ENCODE measurements at regions not wholly inside any gene's neighbourhood (a gene's known extent, or its start where the extent isn't known, plus 50 kb on each side); places are given as distances from the start of the nearest gene placed in this dataset.

DNA sequence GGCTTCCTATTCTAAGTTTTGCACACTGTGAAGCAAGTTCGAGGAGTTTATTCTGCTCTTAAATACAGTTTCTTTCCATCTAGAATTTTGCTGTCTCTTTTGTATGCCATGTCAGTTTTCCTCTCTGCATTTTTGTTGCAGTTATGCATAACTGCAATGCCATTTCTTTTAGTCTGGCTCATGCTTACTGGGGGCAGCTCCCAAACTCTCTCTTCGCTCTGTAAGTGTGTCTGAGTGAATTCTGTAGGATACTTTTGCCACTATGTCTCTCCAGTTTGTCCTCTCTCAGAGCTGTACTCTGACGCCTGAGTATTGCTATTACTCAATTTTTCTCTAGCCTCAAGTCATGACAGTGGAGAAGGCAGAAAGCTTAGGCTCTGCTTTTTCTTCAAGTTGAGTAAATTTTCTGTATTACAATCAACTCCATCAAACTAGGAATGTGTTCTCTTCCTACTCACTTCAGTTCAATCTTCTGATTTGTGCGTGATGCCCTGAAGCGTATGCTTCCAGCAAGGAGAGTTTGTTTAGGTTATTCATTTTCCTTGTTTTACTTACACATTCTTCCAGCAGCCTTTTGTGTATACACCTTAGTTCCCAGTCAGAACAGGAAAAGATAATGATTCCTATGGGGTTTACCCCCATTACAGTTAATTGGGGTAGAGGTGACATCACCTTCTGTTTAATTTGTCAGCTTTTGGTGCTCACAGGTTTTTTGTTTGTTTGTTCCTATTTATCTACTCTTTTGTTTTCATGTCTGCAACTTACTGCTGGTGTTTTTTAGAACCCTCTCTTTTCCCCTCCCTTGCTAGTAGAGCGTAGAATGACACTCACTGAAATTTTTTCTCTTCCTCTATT lies 430.9 kb downstream of the BCKDHB start:
- no peak for DNase-seq (ENCODE audit: low spot score)

GRCh38 chr6:80535914-80536565 lies 429.6 kb downstream of the BCKDHB start:
- ATAC-seq (ENCODE audit: low FRiP score) (no peak), DNase-seq (ENCODE audit: low spot score) (no peak)
- TF ChIP-seq, protein P1, sequence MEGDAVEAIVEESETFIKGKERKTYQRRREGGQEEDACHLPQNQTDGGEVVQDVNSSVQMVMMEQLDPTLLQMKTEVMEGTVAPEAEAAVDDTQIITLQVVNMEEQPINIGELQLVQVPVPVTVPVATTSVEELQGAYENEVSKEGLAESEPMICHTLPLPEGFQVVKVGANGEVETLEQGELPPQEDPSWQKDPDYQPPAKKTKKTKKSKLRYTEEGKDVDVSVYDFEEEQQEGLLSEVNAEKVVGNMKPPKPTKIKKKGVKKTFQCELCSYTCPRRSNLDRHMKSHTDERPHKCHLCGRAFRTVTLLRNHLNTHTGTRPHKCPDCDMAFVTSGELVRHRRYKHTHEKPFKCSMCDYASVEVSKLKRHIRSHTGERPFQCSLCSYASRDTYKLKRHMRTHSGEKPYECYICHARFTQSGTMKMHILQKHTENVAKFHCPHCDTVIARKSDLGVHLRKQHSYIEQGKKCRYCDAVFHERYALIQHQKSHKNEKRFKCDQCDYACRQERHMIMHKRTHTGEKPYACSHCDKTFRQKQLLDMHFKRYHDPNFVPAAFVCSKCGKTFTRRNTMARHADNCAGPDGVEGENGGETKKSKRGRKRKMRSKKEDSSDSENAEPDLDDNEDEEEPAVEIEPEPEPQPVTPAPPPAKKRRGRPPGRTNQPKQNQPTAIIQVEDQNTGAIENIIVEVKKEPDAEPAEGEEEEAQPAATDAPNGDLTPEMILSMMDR (IDR thresholded peaks at IDR 0.05) = no peak

More for the DNA sequence above, 430.9 kb downstream of the BCKDHB start:
- ATAC-seq (ENCODE audit: low FRiP score) = no peak
- TF ChIP-seq, protein P1 (IDR thresholded peaks at IDR 0.05) = no peak

DNA sequence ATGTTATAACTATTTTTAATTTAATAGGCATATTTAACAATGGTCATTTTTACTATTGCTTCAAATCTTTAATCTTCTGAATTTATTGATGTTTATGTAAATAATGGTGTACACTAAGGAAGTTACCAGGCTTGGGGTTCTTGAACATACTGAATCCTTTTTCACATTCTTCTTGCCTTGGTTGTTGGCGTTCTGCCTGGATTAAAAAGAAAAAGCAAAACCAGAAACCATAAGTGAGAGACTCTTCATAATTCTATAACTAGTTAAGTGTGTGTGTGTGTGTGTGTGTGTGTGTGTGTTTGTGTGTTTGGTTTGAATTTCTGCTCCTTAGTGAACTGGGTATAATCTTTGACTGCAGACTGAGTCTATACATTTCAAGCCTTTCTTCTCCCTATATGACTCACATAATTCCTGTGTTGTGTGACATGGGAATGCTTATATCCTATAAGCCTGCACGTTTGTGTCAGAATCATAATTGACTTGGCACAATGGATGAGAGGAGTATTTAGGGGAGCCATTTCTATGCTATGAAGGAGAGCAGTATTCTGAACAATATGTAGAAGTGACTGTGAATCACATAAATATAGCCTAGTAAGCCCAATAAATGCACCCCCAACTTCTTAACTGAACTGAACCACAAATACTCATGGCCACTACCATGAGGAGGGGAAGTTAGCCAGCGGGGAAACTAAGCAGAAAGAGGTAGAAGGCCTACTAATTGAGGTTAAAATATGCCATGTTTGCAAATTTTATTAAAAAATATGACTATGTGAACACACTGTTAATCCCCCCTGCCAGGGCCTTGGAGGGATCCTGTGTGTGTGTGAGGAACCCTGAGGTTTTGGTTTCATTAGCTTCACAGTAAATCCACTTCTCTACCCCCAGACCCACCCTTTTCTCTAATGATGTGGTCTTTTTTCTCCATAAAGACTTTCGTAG lies 425.5 kb downstream of the BCKDHB start:
- no peak for DNase-seq (ENCODE audit: low spot score)
- TF ChIP-seq, protein P1 (IDR thresholded peaks at IDR 0.05) = no peak
- no peak for ATAC-seq (ENCODE audit: low FRiP score)

GRCh38 chr6:80530103-80530502 lies 423.6 kb downstream of the BCKDHB start:
- TF ChIP-seq, protein P1 (IDR thresholded peaks at IDR 0.05) = no peak
- ATAC-seq (ENCODE audit: low FRiP score) (no peak), DNase-seq (ENCODE audit: low spot score) (no peak)

- DNase-seq (ENCODE audit: low spot score) (no peak), ATAC-seq (ENCODE audit: low FRiP score) (no peak)
- TF ChIP-seq, protein P1 (IDR thresholded peaks at IDR 0.05) = no peak
Observed at GRCh38 chr6:80528115-80528514, 421.6 kb downstream of the BCKDHB start.

DNA sequence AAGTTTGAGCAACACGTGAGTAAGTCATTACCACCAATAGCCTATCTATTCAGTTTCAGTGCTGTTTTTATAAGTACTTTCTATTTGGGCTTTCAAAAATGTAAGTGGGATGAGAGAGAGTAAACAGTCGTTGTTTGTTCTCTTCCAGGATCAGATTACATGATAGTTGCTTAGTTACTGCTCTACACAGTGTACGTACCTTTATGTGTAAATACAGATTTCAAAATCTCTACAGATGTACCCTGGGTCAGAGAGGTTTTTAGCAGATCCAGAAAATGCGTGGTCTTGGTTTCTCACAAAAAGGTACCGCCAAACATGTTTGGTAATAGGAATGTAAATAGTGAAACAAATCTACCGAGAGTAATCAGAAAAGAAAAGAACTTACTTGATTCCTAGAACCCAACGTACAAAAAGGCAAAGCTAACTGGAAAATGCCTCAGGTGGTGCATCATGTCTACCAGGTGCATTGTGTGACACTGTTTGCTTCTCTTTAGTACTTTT lies 421.1 kb downstream of the BCKDHB start:
- TF ChIP-seq, protein P1 (IDR thresholded peaks at IDR 0.05) = no peak
- ATAC-seq (ENCODE audit: low FRiP score) (no peak), DNase-seq (ENCODE audit: low spot score) (no peak)
